HG03575 (cell line): ENCODE measurements at regions not wholly inside any gene's neighbourhood (a gene's known extent, or its start where the extent isn't known, plus 50 kb on each side); places are given as distances from the start of the nearest gene placed in this dataset.
A peak's percentile ranks its signal among the peaks of the same experiment; 100 is the strongest.

ENCODE experiments used
- ATAC-seq: cut with Tn5 transposase; IDR thresholded peaks from one replicate; pipeline ENCODE4 v1.9.1; 2021; ENCODE audit not compliant: unreplicated experiment, insufficient number of reproducible peaks, low FRiP score; ENCODE audit errors: extremely low read depth

DNA sequence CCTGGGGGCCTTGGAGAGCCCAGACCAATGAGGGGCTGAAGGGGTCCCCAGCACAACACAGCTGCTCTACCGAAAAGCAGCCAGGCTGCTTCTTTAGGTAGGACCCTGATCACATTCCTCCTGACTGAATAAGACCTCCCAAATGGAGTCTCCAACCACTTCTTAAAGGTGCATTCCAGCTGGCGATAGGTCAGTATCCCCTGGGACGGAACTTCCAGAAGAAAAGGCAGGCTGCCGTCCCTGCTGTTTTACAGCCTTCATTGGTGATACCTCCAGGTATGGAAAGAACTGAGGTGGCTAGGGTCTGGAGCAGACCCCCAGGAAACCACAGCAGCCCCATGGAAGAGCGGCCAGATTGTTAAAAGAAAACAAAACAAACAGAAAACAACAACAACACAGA lies 340.6 kb downstream of the BTG1 start:
- ATAC-seq = no peak

DNA sequence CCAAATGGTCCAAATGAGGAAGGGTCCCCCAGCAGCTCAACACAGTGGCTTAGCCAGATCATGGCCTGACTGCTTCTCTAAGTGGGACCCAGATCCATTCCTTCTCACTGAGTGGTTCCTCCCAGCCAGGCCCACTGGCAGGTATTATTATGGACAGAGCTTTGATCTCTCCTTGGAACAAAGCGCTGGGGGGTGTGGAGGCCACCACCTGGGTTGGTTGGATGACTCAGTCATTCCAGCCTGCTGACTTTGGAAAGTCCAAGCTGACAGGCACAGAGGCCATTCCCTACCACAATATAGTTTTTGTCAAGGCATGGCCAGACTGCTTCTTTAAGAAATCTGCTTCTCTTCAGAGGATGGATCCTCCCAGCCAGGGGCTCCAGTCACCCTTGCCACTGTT lies 341.1 kb downstream of the BTG1 start:
- no peak for ATAC-seq

DNA sequence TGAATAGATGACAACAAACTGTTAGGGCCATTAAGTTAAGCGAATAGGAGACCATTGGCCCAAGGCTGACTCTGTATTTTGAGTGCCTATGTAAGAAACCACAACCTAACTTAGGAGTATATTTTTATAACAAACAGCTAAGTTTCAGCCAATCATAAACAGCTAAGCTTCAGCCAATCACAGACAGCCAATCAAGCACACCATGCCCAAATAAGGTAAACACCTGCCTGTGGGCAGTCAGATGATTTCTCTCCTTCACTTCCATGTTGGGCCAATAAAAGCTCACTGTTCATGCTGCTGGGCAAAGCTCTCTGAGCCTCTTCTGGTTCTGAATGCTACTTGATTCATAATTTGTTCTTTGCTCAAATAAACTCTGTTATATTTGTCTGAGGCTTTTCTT lies 344.6 kb downstream of the BTG1 start:
- no peak for ATAC-seq

DNA sequence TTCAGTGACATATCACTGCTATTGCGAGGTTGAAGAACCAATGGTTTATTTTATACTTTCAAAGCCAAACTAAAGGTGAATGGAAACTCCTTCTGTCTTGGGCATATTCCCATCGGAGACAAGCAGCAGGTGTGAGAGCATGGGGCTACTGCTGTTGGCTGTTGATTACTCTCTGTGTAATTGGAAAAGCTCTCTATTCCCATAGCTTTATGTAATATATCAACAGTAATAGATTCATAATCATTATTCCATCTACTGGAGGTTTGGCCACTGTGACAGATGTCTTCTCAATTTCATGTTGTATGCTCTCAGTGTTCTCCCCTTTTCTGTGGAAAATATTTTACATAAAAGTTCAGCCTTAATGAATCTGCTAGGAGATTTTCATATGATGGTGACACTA lies 352.0 kb downstream of the BTG1 start:
- ATAC-seq = no peak

GRCh38 chr12:91792597-91792996 lies 353.0 kb downstream of the BTG1 start:
- ATAC-seq = no peak

- ATAC-seq = no peak
These were observed 359.0 kb downstream of the BTG1 start for GRCh38 chr12:91786499-91787272.

- no peak for ATAC-seq
These were observed 359.8 kb downstream of the BTG1 start for GRCh38 chr12:91785655-91786498.

- ATAC-seq = no peak
These were observed 364.5 kb downstream of the BTG1 start for GRCh38 chr12:91781114-91781513.

- ATAC-seq = peak; percentile 96
These were observed 366.7 kb downstream of the BTG1 start for GRCh38 chr12:91778938-91779400.

GRCh38 chr12:91778091-91778832 lies 367.4 kb downstream of the BTG1 start:
- no peak for ATAC-seq

GRCh38 chr12:91777268-91777992 lies 368.2 kb downstream of the BTG1 start:
- no peak for ATAC-seq

- ATAC-seq = no peak
These were observed 371.2 kb downstream of the BTG1 start for GRCh38 chr12:91774434-91774921.

DNA sequence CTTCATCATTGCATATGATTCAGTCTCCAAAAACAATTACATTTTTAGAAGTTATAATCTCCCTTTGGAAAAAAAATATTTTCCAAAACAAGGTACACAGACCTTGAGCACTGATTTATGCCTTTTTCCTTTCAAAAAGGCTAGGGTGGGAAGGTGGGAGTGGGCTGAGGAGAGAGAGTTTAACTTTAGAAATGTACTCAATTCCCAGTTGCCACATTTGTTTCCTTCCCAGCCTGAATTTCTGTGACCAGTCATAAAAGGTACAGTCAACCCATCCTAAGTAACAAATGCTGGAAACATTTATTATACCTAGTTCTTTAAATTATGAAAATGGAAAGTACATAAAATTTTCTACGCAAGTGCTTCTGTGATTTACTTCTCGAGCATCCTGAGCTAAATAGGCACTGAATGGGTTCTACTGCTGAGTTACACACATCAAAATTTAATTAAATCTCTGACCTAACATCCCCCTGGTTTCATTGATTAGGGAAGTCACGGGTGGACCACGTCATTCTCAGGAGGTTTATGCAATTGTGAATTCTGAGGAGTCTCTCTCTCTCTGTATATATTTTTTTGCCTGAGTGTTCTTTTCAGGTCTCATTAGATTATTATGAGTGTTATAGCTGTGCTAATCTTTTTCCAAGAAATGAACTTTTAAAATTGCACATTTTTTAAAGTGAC lies 371.8 kb downstream of the BTG1 start:
- ATAC-seq = no peak

DNA sequence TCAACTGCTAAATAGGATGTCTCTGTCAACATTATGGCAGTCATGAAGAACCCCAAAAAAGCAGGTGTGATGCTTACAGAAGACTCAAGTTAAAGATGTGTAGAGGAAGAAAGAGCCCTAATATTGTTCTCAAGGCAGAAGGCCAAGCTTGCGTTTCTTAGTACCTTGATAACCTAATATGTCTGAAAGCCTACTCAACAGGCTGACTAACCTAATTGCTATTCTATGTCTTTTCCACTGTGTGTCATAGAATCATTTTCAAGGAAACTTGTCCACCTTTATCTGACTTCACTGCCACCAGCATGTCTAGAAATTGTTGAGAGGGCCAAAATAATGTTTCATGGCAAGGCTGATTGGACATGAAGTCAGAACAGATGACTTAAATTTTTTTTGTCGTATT lies 373.2 kb downstream of the BTG1 start:
- no peak for ATAC-seq

- ATAC-seq = no peak
These were observed 375.9 kb downstream of the BTG1 start for GRCh38 chr12:91769736-91770135.

- ATAC-seq = no peak
These were observed 378.4 kb downstream of the BTG1 start for GRCh38 chr12:91767237-91767636.

DNA sequence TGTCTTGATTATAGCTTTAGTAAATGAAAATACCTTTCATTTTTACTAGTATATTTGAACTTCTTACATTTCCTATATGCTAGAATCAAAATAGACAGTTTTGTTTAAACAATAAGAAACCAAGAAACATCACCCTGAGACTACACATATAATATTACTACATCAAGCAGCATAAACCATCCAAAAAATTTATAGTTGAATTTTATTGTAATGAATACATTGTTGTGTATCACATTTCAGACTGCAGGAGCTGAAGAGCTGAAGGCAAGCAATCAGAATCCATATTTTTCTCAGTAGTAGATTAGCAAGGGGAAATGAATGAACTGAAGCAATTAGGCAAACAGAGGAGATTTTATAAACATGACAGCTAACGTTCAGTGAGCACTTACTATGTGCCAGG lies 379.2 kb downstream of the BTG1 start:
- ATAC-seq = no peak

GRCh38 chr12:91763654-91764370 lies 381.8 kb downstream of the BTG1 start:
- ATAC-seq = no peak
